ENCODE measurements at regions not wholly inside any gene's neighbourhood (a gene's known extent, or its start where the extent isn't known, plus 50 kb on each side); places are given as distances from the start of the nearest gene placed in this dataset.

DNA sequence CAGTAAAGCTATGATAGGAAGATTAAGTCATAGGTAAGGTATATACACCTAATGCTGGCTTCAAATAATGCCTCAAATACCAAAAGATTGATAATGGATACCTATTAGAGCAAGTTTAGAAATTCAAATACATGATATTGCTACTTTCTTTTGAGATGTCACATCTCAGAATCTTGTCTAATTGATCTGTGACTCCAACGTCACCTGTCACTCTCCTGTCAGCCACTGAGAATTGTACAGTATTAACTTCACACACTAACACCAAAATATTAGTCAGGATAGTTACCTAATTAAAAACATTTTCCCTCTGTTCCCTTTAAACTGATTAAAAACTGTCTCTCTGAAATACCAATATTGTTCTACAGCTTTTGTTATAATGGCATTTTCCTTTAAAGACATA, 575.5 kb upstream of the ID4 start:
- no peaks in the 10 kb centered on the region for H3K4me1 ChIP-seq (ENCODE audit: control insufficient read depth in 1 of 2, insufficient read depth in 2 of 2, low read depth in 1 of 2, low read length in 1 of 2)
- H3K27me3 ChIP-seq (ENCODE audit: insufficient read depth), result no peaks in the 10 kb centered on the region
- DNase-seq, result no peak
- no peak overlapping the region for H3K4me3 ChIP-seq (ENCODE audit: low read depth in 2 of 2, low read length in 1 of 2)
- no peaks in the 10 kb centered on the region; the same call in 1 of the 2 replicates for H3K9me3 ChIP-seq
- H3K79me2 ChIP-seq (ENCODE audit: insufficient read depth), result no peaks in the 10 kb centered on the region
- H2AFZ ChIP-seq (ENCODE audit: low read depth), result no peak overlapping the region
- no peak overlapping the region for H3K9ac ChIP-seq
- H3K4me2 ChIP-seq, result no peak overlapping the region
- TF ChIP-seq FOXM1 (IDR thresholded peaks at IDR 0.05; ENCODE audit: low read depth) (no peak), TCF12 (IDR thresholded peaks at IDR 0.05) (no peak), MEF2A (IDR thresholded peaks at IDR 0.05; ENCODE audit: borderline replicate concordance, low read depth) (no peak), GABPA (IDR thresholded peaks at IDR 0.05; ENCODE audit: low read depth) (no peak), FOXJ3 (CRISPR knock-in tag; IDR thresholded peaks at IDR 0.05) (no peak), CHD2 (IDR thresholded peaks at IDR 0.05; ENCODE audit: low read length, partially characterized antibody) (no peak), TAF1 (IDR thresholded peaks at IDR 0.05; ENCODE audit: borderline replicate concordance, low read depth, low read length) (no peak), YY1 (IDR thresholded peaks at IDR 0.05; ENCODE audit: low read depth) (no peak), NFIC (IDR thresholded peaks at IDR 0.05; ENCODE audit: borderline replicate concordance) (no peak), SMC3 (IDR thresholded peaks at IDR 0.05; ENCODE audit: low read depth, low read length) (no peak)
- TF ChIP-seq, protein P1, sequence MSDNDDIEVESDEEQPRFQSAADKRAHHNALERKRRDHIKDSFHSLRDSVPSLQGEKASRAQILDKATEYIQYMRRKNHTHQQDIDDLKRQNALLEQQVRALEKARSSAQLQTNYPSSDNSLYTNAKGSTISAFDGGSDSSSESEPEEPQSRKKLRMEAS (IDR thresholded peaks at IDR 0.05; ENCODE audit: low read depth), result no peak
- TF ChIP-seq, protein P2, sequence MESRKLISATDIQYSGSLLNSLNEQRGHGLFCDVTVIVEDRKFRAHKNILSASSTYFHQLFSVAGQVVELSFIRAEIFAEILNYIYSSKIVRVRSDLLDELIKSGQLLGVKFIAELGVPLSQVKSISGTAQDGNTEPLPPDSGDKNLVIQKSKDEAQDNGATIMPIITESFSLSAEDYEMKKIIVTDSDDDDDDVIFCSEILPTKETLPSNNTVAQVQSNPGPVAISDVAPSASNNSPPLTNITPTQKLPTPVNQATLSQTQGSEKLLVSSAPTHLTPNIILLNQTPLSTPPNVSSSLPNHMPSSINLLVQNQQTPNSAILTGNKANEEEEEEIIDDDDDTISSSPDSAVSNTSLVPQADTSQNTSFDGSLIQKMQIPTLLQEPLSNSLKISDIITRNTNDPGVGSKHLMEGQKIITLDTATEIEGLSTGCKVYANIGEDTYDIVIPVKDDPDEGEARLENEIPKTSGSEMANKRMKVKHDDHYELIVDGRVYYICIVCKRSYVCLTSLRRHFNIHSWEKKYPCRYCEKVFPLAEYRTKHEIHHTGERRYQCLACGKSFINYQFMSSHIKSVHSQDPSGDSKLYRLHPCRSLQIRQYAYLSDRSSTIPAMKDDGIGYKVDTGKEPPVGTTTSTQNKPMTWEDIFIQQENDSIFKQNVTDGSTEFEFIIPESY (IDR thresholded peaks at IDR 0.05; ENCODE audit: borderline replicate concordance, low read depth), result no peak
- H3K9me2 ChIP-seq, result 0 out of 2 replicates have a peak, but pooled peaks cover 3% of the 10 kb centered on the region
- ChIA-PET CTCF (no interaction called here), POLR2A (no interaction called here)
- no peaks in the 10 kb centered on the region for H3K36me3 ChIP-seq (replicated peaks in 1 of 2; ENCODE audit: control insufficient read depth in 1 of 2, insufficient read depth in 2 of 2, low read length in 1 of 2)
- H4K20me1 ChIP-seq (ENCODE audit: insufficient read depth), result no peaks in the 10 kb centered on the region
- 7% methylated on average over 1 of the region's 1 CpG for WGBS (ENCODE audit: low lambda C conversion rate)
- H3F3A ChIP-seq (replicated peaks; ENCODE audit: insufficient read depth), result no peaks in the 10 kb centered on the region
- no peak overlapping the region for H3K27ac ChIP-seq (ENCODE audit: low read depth in 2 of 2, low read length in 1 of 2)

DNA sequence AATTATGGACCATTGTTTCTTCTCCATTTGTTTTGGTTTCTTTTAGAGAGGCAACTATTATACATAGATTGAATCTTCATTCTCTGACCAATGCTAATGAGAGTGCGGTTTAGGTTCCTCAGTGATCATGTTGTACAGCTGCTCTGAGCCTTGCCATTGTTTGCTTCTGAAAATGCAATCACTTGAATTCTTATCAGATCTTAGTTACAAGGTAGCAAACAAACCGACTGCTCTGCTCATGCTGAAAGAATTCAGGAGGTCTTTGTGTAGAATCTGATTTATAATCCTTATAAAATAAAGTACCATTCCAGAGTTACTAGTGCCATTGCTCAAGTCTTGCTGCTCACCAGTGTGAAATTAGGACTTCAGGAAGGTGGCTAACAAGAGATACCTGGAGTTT, 569.1 kb upstream of the ID4 start:
- Histone ChIP-seq H3K4me1 (ENCODE audit: control insufficient read depth in 1 of 2, insufficient read depth in 2 of 2, low read depth in 1 of 2, low read length in 1 of 2) (no peaks in the 10 kb centered on the region), H3K27me3 (ENCODE audit: insufficient read depth) (no peaks in the 10 kb centered on the region), H3K9ac (no peak overlapping the region), H4K20me1 (ENCODE audit: insufficient read depth) (no peaks in the 10 kb centered on the region), H3K27ac (ENCODE audit: low read depth in 2 of 2, low read length in 1 of 2) (no peak overlapping the region), H3K36me3 (replicated peaks in 1 of 2; ENCODE audit: control insufficient read depth in 1 of 2, insufficient read depth in 2 of 2, low read length in 1 of 2) (no peaks in the 10 kb centered on the region), H3K4me3 (ENCODE audit: low read depth in 2 of 2, low read length in 1 of 2) (no peak overlapping the region), H2AFZ (ENCODE audit: low read depth) (no peak overlapping the region), H3K9me3 (no peaks in the 10 kb centered on the region), H3K4me2 (no peak overlapping the region), H3K79me2 (ENCODE audit: insufficient read depth) (no peaks in the 10 kb centered on the region), H3F3A (replicated peaks; ENCODE audit: insufficient read depth) (no peaks in the 10 kb centered on the region), H3K9me2 (0 out of 2 replicates have a peak, but pooled peaks cover 3% of the 10 kb centered on the region)
- no peak for DNase-seq
- 2% methylated on average over 2 of the region's 2 CpGs for WGBS (ENCODE audit: low lambda C conversion rate)
- ChIA-PET CTCF (no interaction called here), POLR2A (no interaction called here)
- TF ChIP-seq EP300 (IDR thresholded peaks at IDR 0.05; ENCODE audit: borderline replicate concordance in 1 of 2, low read depth in 1 of 2, low read length in 1 of 2), result no peak
- TF ChIP-seq, protein P3, sequence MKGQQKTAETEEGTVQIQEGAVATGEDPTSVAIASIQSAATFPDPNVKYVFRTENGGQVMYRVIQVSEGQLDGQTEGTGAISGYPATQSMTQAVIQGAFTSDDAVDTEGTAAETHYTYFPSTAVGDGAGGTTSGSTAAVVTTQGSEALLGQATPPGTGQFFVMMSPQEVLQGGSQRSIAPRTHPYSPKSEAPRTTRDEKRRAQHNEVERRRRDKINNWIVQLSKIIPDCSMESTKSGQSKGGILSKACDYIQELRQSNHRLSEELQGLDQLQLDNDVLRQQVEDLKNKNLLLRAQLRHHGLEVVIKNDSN (IDR thresholded peaks at IDR 0.05; ENCODE audit: borderline replicate concordance, low read depth), result no peak
- no peak for TF ChIP-seq GATA2 (CRISPR knock-in tag; IDR thresholded peaks at IDR 0.05)
- no peak for TF ChIP-seq JUND (IDR thresholded peaks at IDR 0.05)
- no peak for TF ChIP-seq CHD2 (IDR thresholded peaks at IDR 0.05; ENCODE audit: low read length, partially characterized antibody)
- no peak for TF ChIP-seq FOXM1 (IDR thresholded peaks at IDR 0.05; ENCODE audit: low read depth)
- TF ChIP-seq, protein P4, sequence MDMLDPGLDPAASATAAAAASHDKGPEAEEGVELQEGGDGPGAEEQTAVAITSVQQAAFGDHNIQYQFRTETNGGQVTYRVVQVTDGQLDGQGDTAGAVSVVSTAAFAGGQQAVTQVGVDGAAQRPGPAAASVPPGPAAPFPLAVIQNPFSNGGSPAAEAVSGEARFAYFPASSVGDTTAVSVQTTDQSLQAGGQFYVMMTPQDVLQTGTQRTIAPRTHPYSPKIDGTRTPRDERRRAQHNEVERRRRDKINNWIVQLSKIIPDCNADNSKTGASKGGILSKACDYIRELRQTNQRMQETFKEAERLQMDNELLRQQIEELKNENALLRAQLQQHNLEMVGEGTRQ (IDR thresholded peaks at IDR 0.05; ENCODE audit: borderline replicate concordance, low read depth, low read length), result no peak
- TF ChIP-seq, protein P5, sequence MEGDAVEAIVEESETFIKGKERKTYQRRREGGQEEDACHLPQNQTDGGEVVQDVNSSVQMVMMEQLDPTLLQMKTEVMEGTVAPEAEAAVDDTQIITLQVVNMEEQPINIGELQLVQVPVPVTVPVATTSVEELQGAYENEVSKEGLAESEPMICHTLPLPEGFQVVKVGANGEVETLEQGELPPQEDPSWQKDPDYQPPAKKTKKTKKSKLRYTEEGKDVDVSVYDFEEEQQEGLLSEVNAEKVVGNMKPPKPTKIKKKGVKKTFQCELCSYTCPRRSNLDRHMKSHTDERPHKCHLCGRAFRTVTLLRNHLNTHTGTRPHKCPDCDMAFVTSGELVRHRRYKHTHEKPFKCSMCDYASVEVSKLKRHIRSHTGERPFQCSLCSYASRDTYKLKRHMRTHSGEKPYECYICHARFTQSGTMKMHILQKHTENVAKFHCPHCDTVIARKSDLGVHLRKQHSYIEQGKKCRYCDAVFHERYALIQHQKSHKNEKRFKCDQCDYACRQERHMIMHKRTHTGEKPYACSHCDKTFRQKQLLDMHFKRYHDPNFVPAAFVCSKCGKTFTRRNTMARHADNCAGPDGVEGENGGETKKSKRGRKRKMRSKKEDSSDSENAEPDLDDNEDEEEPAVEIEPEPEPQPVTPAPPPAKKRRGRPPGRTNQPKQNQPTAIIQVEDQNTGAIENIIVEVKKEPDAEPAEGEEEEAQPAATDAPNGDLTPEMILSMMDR (IDR thresholded peaks at IDR 0.05), result no peak
- TF ChIP-seq, protein P6, sequence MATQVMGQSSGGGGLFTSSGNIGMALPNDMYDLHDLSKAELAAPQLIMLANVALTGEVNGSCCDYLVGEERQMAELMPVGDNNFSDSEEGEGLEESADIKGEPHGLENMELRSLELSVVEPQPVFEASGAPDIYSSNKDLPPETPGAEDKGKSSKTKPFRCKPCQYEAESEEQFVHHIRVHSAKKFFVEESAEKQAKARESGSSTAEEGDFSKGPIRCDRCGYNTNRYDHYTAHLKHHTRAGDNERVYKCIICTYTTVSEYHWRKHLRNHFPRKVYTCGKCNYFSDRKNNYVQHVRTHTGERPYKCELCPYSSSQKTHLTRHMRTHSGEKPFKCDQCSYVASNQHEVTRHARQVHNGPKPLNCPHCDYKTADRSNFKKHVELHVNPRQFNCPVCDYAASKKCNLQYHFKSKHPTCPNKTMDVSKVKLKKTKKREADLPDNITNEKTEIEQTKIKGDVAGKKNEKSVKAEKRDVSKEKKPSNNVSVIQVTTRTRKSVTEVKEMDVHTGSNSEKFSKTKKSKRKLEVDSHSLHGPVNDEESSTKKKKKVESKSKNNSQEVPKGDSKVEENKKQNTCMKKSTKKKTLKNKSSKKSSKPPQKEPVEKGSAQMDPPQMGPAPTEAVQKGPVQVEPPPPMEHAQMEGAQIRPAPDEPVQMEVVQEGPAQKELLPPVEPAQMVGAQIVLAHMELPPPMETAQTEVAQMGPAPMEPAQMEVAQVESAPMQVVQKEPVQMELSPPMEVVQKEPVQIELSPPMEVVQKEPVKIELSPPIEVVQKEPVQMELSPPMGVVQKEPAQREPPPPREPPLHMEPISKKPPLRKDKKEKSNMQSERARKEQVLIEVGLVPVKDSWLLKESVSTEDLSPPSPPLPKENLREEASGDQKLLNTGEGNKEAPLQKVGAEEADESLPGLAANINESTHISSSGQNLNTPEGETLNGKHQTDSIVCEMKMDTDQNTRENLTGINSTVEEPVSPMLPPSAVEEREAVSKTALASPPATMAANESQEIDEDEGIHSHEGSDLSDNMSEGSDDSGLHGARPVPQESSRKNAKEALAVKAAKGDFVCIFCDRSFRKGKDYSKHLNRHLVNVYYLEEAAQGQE (IDR thresholded peaks at IDR 0.05; ENCODE audit: low read depth, low read length), result no peak
- no peak for TF ChIP-seq TCF12 (IDR thresholded peaks at IDR 0.05)
- TF ChIP-seq MEF2A (IDR thresholded peaks at IDR 0.05; ENCODE audit: borderline replicate concordance, low read depth), result no peak
- TF ChIP-seq RFX5 (IDR thresholded peaks at IDR 0.05; ENCODE audit: low read length), result no peak
